NT2/D1 (cell line): ENCODE measurements at regions not wholly inside any gene's neighbourhood (a gene's known extent, or its start where the extent isn't known, plus 50 kb on each side); places are given as distances from the start of the nearest gene placed in this dataset.

Source experiments
- DNase-seq: peaks from one replicate; pipeline ENCODE4 v3.0.0-alpha.2; 2011; ENCODE audit warnings: low read depth, low spot score
- H3K27me3 ChIP-seq: 2 replicates; pipeline ENCODE4 v1.6.0; 2011; ENCODE audit warnings: mild to moderate bottlenecking; ENCODE audit not compliant: insufficient read length, insufficient read depth
- H3K36me3 ChIP-seq: 2 replicates; pipeline ENCODE4 v1.6.1; 2011; ENCODE audit warnings: mild to moderate bottlenecking, low read length, mixed read lengths; ENCODE audit not compliant: insufficient read depth, insufficient read length
- H3K4me1 ChIP-seq: 2 replicates; pipeline ENCODE4 v1.5.1; 2011; ENCODE audit not compliant: insufficient read depth, insufficient read length
- H3K4me3 ChIP-seq: 2 replicates; pipeline ENCODE4 v1.5.1; 2011; ENCODE audit warnings: low read depth; ENCODE audit not compliant: insufficient read length
- H3K9ac ChIP-seq: 2 replicates; pipeline ENCODE4 v1.6.0; 2011; ENCODE audit warnings: low read depth; ENCODE audit not compliant: insufficient read length
- H3K9me3 ChIP-seq: 2 replicates; pipeline ENCODE4 v1.5.1; 2011; ENCODE audit warnings: mild to moderate bottlenecking, low read length; ENCODE audit not compliant: insufficient read depth
- SUZ12 ChIP-seq: IDR thresholded peaks from 2 replicates; pipeline ENCODE4 v1.6.1; 2011; ENCODE audit not compliant: insufficient read length, insufficient read depth; ENCODE audit errors: extremely low read depth
- YY1 ChIP-seq: IDR thresholded peaks from 2 replicates; pipeline ENCODE4 v1.6.1; 2011; ENCODE audit not compliant: insufficient read length, insufficient read depth
- ZNF274 ChIP-seq: IDR thresholded peaks from 2 replicates; pipeline ENCODE4 v1.6.1; 2011; ENCODE audit warnings: mild to moderate bottlenecking, low read depth, low read length

DNA sequence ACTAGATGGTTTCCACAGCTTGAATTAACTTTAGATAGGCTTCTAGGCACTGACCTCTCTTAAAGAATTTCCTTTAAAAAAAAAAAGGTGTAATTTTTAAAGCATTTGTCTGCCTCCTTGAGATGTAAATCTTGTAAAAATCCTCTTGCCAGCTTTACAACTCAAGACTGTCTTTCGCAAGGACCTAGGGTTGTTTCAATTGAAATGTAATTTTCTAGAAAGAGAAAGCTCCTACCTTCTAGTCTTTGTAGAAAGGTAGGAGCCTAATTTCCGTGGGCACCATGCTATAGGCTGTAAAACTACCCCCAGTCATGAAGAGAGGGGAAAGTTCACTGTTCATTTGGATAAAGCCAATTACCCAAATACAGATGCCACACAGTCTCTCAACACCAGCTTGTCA lies 228.8 kb upstream of the TMEM229A start:
- H3K4me1 ChIP-seq, result peaks cover 2% of the 10 kb centered on the region
- H3K27me3 ChIP-seq, result no peaks in the 10 kb centered on the region
- DNase-seq, result no peak
- TF ChIP-seq ZNF274, result no peak
- no peak for TF ChIP-seq SUZ12
- TF ChIP-seq YY1, result no peak
- no peak overlapping the region for H3K9ac ChIP-seq
- H3K36me3 ChIP-seq, result no peaks in the 10 kb centered on the region
- no peaks in the 10 kb centered on the region for H3K9me3 ChIP-seq
- no peak overlapping the region for H3K4me3 ChIP-seq

DNA sequence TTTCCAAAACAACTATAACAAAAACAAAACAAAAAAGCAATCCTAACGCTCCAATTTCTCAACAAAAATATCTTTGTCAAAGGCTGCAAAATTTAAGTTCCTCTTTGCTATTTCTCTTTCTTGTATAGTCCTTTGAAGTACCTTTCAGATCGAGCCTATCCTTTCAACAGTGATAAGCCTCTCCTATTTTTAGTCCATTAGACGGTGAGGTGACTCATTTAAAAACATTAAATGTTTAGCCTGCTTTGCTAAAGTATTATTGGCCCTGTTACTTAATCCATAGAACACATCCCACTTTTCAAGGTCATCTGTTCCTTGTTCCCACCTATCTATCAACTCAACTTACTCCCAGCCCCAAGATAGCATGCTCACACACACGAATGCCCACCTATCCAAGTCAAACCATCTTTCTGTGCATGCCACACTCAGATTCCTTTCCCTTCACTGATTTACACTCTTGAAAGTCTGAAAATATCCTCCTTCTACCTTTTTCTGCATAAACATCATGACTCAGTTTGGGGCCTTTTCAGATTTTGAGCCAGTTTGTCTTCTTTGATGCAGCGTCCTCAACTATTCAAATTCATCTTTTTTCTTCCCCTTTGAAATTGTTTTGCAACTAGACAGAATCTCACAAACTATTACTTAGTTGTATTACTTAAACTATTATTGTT lies 224.9 kb upstream of the TMEM229A start:
- no peaks in the 10 kb centered on the region for H3K27me3 ChIP-seq
- TF ChIP-seq SUZ12, result no peak
- TF ChIP-seq YY1, result no peak
- no peak for TF ChIP-seq ZNF274

DNA sequence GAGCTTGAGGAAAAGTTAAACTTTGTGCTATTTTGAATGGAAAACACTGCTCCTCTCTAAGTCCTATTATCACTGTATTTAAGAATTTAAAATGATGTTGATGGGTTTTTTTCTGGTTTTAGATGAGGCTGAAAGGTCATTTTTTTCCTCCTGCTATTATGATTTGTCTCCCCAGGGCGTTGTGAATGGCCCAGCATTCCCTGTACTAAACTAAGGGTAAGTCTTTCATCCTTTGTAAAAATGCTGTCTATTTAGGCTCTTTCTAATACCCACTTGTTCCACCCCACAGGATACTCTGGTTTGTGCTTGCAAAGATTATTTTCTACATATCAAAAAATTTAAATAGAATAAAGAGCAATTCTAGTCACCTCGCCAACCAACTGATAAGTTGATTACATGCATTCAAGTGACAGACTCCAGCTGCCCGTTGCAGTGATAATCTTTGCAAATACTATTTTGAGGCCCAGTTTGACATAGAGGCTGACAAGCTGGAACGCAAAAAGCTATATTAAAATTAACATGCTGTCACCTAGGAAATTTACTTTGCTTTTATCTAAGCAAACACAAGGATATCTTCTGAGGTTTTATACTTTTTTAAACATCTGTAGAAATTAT lies 222.3 kb upstream of the TMEM229A start:
- DNase-seq, result no peak
- H3K9me3 ChIP-seq, result no peaks in the 10 kb centered on the region
- H3K27me3 ChIP-seq, result no peaks in the 10 kb centered on the region
- H3K4me3 ChIP-seq, result no peak overlapping the region
- H3K4me1 ChIP-seq, result no peaks in the 10 kb centered on the region
- no peak for TF ChIP-seq YY1
- TF ChIP-seq SUZ12, result no peak
- no peak for TF ChIP-seq ZNF274
- H3K9ac ChIP-seq, result no peak overlapping the region
- no peaks in the 10 kb centered on the region for H3K36me3 ChIP-seq

More for the DNA sequence above, 224.9 kb upstream of the TMEM229A start:
- Histone ChIP-seq H3K4me3 (no peak overlapping the region), H3K4me1 (no peaks in the 10 kb centered on the region), H3K9ac (no peak overlapping the region), H3K9me3 (no peaks in the 10 kb centered on the region), H3K36me3 (no peaks in the 10 kb centered on the region)
- DNase-seq, result no peak

DNA sequence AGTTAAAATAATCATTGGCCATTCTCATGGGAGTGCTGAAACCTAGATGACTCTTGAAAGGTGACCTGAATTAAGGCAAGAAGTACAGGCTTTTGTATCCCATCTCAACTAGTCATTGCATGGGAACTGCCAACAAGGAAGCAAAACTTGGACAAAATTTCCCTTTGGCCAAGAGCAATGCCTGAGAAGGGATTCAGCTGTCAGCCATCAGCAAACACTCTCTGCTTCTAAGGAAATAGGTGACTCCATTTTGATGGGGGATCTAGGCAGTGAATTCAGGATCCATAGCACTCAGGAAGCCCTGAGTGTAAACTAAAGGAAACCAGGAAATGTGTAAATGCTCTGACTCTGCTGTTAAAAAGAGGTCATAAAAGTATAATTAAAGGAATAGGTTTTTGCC lies 221.5 kb upstream of the TMEM229A start:
- TF ChIP-seq SUZ12, result no peak
- TF ChIP-seq YY1, result no peak
- no peak for TF ChIP-seq ZNF274

DNA sequence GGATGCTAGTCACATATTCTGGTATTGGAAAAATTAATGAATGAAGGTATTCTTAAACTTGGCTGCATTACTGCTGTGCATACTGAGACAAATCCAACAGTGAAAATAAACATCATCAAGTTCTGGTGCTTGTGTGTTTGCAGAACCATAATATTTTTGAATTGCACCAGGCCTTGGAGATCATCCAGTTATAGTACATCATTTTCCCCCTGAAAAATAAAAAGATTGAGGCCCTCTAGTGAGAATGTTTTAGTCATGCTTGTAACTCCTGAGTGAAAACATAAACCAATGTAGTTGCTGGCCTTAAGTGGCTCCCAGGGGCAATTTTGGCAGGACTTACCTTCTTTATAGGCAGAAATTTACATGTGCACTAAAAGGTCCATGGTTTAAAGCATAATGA lies 218.8 kb upstream of the TMEM229A start:
- H3K36me3 ChIP-seq, result no peaks in the 10 kb centered on the region
- H3K9me3 ChIP-seq, result no peaks in the 10 kb centered on the region
- TF ChIP-seq SUZ12, result no peak
- no peak for TF ChIP-seq ZNF274
- no peak for TF ChIP-seq YY1
- H3K27me3 ChIP-seq, result no peaks in the 10 kb centered on the region
- H3K9ac ChIP-seq, result no peak overlapping the region
- H3K4me3 ChIP-seq, result no peak overlapping the region
- H3K4me1 ChIP-seq, result no peaks in the 10 kb centered on the region
- no peak for DNase-seq

More for the DNA sequence above, 221.5 kb upstream of the TMEM229A start:
- Histone ChIP-seq H3K9ac (no peak overlapping the region), H3K9me3 (no peaks in the 10 kb centered on the region), H3K4me3 (no peak overlapping the region), H3K36me3 (no peaks in the 10 kb centered on the region), H3K4me1 (no peaks in the 10 kb centered on the region), H3K27me3 (no peaks in the 10 kb centered on the region)
- DNase-seq, result no peak

DNA sequence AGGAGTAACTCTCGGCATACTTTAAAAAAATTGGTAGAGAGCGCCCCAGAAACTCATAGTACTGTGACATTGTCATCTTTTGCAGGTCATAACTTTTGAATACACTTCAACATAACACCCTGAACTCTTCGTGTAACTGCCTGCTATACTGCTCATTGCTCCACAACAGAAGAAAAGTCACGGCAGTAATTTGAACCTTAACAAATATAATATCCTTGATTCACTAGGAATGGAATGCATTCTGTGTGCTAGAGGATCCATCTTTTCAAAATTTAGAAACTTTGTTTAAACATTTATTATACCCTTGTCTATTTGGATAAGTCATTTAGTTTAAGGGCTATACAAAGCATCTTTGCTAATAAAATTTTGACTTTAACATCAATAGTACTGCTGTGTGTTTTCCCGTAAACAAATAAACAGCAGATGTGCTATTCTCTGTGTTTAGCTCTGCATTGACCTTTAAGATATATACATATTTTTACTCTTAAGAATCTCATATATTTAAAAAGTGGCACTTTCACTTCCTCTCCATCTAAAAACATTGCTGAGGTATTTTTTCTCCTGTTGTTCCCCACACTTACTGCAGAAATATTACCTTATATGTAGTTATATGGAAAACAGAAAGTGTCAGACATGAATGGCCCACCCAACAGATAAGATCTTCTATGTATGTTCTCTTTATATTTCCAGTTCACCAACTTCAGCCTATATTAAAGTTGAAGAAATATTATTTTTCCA lies 217.6 kb upstream of the TMEM229A start:
- no peaks in the 10 kb centered on the region for H3K27me3 ChIP-seq
- H3K4me3 ChIP-seq, result no peak overlapping the region
- no peaks in the 10 kb centered on the region for H3K4me1 ChIP-seq
- no peak for TF ChIP-seq ZNF274
- TF ChIP-seq SUZ12, result no peak
- TF ChIP-seq YY1, result no peak
- no peaks in the 10 kb centered on the region for H3K36me3 ChIP-seq
- H3K9me3 ChIP-seq, result no peaks in the 10 kb centered on the region
- DNase-seq, result no peak
- H3K9ac ChIP-seq, result no peak overlapping the region

DNA sequence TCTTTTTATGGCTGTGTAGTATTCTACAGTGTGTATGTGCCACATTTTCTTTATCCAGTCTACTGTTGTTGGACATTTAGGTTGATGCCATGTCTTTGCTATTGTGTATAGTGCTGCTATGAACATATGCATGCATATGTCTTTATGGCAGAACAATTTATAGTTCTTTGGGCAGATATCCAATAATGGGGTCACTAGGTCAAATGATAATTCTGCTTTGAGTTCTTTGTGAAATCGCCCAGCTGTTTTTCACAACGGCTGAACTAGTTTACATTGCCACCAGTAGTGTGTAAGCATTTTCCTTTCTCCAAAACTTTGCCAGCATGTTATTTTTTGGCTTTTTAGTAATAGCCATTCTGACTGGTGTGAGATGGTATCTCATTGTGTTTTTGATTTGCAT lies 214.8 kb upstream of the TMEM229A start:
- no peak overlapping the region for H3K9ac ChIP-seq
- no peak overlapping the region for H3K4me3 ChIP-seq
- DNase-seq, result no peak
- H3K36me3 ChIP-seq, result no peaks in the 10 kb centered on the region
- H3K4me1 ChIP-seq, result no peaks in the 10 kb centered on the region
- no peaks in the 10 kb centered on the region for H3K27me3 ChIP-seq
- no peaks in the 10 kb centered on the region for H3K9me3 ChIP-seq
- TF ChIP-seq SUZ12 (no peak), ZNF274 (no peak), YY1 (no peak)
